ENCODE measurements at regions not wholly inside any gene's neighbourhood (a gene's known extent, or its start where the extent isn't known, plus 50 kb on each side); places are given as distances from the start of the nearest gene placed in this dataset.

DNA sequence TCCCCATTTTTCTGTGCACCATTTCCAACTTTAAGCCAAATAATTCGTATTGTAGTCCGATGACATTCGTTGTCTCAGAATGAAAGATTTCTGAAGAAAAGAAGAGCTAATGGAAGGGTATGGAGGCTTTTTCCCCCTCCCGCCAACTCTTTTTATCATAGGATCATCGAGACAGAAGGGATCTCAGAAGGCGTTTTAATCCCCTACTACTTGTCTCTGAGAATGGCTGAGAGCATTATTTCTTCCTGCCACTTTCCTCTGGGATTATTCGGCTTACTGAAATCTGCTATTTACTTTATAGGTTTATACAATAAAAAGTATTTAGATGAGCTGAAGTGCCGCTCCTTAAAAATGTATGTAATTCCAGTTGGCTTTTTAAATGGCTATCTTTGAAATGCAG, 789.8 kb downstream of the EDEM1 start:
- TF ChIP-seq POLR2AphosphoS5 (IDR thresholded peaks at IDR 0.05) (no peak), POLR2A (IDR thresholded peaks at IDR 0.05) (no peak)
- TF ChIP-seq, protein P1, sequence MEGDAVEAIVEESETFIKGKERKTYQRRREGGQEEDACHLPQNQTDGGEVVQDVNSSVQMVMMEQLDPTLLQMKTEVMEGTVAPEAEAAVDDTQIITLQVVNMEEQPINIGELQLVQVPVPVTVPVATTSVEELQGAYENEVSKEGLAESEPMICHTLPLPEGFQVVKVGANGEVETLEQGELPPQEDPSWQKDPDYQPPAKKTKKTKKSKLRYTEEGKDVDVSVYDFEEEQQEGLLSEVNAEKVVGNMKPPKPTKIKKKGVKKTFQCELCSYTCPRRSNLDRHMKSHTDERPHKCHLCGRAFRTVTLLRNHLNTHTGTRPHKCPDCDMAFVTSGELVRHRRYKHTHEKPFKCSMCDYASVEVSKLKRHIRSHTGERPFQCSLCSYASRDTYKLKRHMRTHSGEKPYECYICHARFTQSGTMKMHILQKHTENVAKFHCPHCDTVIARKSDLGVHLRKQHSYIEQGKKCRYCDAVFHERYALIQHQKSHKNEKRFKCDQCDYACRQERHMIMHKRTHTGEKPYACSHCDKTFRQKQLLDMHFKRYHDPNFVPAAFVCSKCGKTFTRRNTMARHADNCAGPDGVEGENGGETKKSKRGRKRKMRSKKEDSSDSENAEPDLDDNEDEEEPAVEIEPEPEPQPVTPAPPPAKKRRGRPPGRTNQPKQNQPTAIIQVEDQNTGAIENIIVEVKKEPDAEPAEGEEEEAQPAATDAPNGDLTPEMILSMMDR (IDR thresholded peaks at IDR 0.05): no peak
